Activated CD4-positive, alpha-beta T cell treated with anti-CD3 and anti-CD28 coated beads, Interleukin-2, amount 50 U/mL, for 1 hour (primary cell): ENCODE measurements at regions not wholly inside any gene's neighbourhood (a gene's known extent, or its start where the extent isn't known, plus 50 kb on each side); places are given as distances from the start of the nearest gene placed in this dataset.
"Not testable (repeated sequence)": the region's sequence is repeated elsewhere in the genome, so short reads cannot be mapped to it uniquely, and the experiment has no call there.

Experiments
- DNase-seq: peaks from one replicate; pipeline ENCODE4 v3.0.0-alpha.2; 2020

GRCh38 chrX:39050427-39050826 lies 249.2 kb downstream of the MID1IP1 start:
- DNase-seq: no peak

- DNase-seq: no peak
These were observed 251.5 kb downstream of the MID1IP1 start for GRCh38 chrX:39052751-39053150.

- DNase-seq: no peak
These were observed 257.5 kb downstream of the MID1IP1 start for GRCh38 chrX:39058724-39059123.

DNA sequence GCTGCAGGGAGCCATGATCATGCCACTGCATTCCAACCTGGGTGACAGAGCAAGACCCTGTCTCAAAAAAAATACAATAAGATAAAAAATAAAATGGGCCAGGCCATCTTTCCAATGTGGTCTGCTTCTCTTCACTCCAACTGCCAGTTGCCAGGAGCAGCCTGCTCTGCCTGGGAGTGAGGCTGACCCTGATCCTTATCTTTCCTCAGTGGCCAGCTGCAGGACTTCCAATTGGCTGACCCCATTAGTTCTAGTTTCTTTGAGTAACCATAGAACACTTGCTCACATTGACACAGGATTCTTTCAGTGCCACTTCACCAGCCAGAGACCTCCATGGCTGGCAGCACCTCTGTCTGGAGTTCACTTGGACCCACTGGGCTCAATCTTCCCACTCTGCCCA lies 258.6 kb downstream of the MID1IP1 start:
- DNase-seq: no peak

GRCh38 chrX:39063037-39063436 lies 261.8 kb downstream of the MID1IP1 start:
- no peak for DNase-seq

- DNase-seq: no peak
These were observed 262.4 kb downstream of the MID1IP1 start for GRCh38 chrX:39063702-39064101.

- DNase-seq: no peak
These were observed 264.0 kb downstream of the MID1IP1 start for GRCh38 chrX:39065051-39065871.

DNA sequence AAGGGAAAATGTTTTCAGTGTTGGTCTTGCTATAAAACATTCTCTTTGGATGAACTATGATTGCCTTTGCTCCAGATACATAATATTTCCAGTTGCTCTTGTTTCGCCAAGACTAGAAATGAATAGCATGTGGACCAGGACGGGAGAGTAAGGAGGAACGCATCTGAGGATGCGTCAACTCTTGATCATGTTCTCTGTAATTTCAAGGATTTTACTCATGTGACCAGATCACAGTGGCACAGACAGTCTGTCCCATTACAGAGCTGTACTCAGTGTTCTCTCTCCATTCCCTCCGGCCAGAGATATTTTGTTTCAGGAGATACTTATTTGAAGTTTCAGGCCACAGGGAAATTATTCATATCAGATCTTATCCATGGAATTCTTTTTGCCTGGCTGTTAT lies 266.6 kb downstream of the MID1IP1 start:
- DNase-seq: no peak

- DNase-seq: not testable (repeated sequence)
These were observed 267.4 kb downstream of the MID1IP1 start for GRCh38 chrX:39068634-39069033.

DNA sequence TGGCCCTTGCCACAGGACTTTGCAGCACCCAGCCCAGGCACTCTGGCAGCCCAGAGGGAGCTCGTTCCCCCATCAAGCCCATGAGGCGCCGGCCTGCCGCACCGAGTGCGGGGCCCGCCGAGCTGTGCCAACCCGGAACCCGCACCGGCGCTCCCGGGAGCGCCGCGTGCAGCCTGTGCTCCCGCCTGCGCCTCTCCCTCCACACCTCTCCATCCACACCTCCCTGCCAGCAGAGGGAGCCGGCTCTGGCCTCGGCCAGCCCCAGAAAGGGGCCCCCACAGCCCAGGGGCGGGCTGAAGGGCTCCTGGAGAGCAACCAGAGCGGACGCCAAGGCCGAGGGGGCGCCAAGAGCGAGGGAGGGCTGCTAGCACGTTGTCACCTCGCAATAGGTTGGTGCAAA lies 268.8 kb downstream of the MID1IP1 start:
- DNase-seq: no peak

- no peak for DNase-seq
These were observed 271.9 kb downstream of the MID1IP1 start for GRCh38 chrX:39073131-39073530.

- DNase-seq: no peak
These were observed 295.3 kb downstream of the MID1IP1 start for GRCh38 chrX:39096599-39096998.

DNA sequence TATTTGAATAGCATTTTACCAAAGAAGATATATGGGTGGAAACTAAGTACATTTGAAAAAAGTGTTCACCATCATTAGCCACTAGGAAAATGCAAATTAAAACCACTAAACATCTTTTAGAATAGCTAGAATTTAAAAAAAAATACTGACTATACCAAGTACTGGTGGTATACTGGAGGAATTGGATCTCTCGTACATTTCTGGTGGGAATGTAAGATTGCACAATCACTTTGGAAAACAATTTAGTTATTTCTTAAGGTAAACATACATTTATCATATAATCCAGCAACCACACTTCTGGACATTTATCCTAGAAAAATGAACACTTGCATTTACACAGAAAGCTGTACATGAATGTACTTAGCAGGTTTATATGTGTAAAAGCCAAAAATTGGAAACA lies 303.5 kb downstream of the MID1IP1 start:
- no peak for DNase-seq

- no peak for DNase-seq
These were observed 310.9 kb downstream of the MID1IP1 start for GRCh38 chrX:39112143-39112542.

DNA sequence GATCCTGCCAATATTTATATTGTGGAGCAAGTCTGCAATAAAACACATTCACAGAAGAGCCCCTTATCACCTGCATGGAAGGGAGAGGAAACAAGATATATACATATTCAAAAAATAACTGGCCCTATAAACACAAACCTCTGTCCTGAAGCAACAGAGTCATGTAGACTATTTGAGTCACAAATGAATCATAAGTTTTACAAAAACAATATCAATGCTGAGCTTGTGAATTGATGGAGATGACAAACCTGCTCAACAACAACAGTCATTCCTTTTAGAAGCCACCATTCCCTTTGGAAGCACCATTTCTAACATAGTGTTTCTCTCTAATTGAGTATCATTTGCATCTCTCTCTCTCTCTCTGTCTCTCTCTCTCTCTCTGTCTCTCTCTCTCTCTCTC lies 313.9 kb downstream of the MID1IP1 start:
- no peak for DNase-seq

DNA sequence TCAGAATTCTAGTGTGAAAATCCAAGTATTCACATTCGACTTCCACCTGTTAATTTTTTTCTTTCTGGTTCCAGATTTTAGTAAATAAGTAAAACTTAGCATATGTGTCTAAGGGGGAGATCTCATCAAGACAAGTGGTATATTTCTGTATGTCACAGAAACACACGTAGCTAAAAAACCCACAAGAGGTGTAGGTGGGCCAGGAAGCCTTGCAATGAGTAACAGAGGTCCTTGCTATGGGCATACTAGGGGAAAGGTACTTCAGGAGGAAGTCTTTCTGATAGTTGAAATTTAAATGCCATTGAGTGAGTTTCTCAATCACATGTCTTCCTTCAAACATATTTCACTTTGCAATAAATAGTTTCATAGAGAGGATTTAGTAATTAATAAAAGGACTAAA lies 315.8 kb downstream of the MID1IP1 start:
- no peak for DNase-seq

DNA sequence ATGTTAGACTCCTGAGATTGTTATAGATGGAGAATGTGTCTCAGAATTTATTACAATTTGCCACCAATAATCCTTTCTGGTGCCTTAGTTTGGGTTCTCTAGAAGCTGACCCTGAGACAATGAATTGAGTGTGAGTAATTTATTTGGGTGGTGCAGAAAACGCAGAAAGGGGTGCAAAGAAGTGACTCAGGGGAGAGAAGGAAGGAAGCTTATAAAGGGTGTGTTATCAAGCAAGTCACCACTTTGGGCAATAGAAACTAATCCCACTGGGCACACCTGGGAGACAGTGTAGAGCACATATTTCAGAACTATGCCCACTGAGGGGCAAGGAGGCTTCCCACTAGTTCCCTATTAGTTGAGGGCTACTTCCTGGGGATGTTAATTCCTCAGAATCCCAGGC lies 320.6 kb downstream of the MID1IP1 start:
- DNase-seq: no peak

- no peak for DNase-seq
These were observed 324.6 kb downstream of the MID1IP1 start for GRCh38 chrX:39125834-39126233.

GRCh38 chrX:39133971-39134370 lies 332.7 kb downstream of the MID1IP1 start:
- DNase-seq: peak; percentile 0

DNA sequence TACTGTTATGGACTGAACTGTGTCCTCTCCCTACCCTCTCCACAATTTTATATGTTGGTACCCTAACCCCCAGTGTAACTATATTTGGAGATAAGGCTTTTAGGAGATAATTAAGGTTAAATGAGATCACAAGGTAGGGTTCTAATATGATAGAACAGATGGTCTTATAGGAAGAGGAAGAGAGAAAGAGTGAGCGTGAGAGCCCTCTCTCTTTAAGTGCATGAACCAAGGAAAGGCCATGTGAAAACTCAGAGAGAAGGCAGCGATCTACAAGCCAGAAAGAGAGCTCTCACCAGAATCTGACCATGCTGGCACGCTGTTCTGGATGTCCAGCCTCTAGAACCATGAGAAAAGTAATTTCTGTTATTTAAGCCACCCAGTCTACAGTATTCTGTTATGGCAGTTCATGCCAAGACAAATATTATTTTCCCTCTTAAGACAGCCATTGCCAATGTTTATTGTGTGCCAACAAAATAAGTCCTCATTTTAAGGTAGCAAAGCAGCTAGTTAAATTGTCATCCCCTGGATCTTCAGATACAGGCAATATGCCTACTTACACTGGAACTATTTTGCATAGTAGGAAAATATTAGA lies 336.2 kb downstream of the MID1IP1 start:
- no peak for DNase-seq

- no peak for DNase-seq
These were observed 339.3 kb downstream of the MID1IP1 start for GRCh38 chrX:39140581-39140980.

- DNase-seq: no peak
These were observed 343.1 kb downstream of the MID1IP1 start for GRCh38 chrX:39144323-39144722.

GRCh38 chrX:39144956-39145355 lies 343.7 kb downstream of the MID1IP1 start:
- no peak for DNase-seq

DNA sequence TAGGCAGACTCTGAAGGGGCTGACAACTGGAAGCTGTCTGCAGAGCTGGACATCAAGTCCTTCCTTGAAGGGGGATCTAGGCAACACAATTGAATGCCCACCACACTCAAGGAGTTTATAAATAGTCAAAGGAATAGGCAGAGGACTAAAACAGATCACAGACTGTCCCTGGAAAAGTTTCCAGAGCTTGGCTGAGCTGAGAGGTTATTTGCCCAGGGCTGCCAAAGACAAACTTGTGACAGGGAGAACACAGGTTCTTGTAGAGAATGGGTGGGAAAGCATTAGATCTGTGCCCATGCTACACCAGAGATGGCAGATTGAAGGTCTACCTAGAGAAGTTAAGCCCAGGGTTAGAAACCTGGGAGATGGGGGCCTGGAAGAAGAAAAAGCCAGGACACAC lies 344.6 kb downstream of the MID1IP1 start:
- DNase-seq: no peak

GRCh38 chrX:39149761-39150160 lies 348.5 kb downstream of the MID1IP1 start:
- peak; percentile 63 for DNase-seq
